Small intestine (tissue), 7 donors: ENCODE measurements at regions not wholly inside any gene's neighbourhood (a gene's known extent, or its start where the extent isn't known, plus 50 kb on each side); places are given as distances from the start of the nearest gene placed in this dataset.

Experiments used
- DNase-seq, 2 donors: peaks; one replicate each; pipeline versions ENCODE4 v3.0.0 to v3.0.0-alpha.2; 2013
- FAIRE-seq: peaks from 2 replicates; lab custom pipeline; 2012; peaks lifted over from hg19 to GRCh38; lab: Jason Lieb, UNC
- H3K27ac ChIP-seq, 3 donors: one replicate each; pipeline ENCODE4 v1.5.1; 2013; ENCODE audit warnings: low read length in 2 of 3, mild to moderate bottlenecking in 2 of 3, control low read depth in 1 of 3, inconsistent platforms in 1 of 3, low read depth in 1 of 3, moderate library complexity in 1 of 3
- H3K27me3 ChIP-seq, 3 donors: one replicate each; pipeline ENCODE4 v1.6.1; 2013; ENCODE audit warnings: low read length in 3 of 3, inconsistent platforms in 1 of 3; ENCODE audit not compliant: control insufficient read depth in 3 of 3, insufficient read depth in 3 of 3
- H3K36me3 ChIP-seq, 3 donors: one replicate each; pipeline ENCODE4 v1.6.1; 2013; ENCODE audit warnings: low read length in 3 of 3, inconsistent platforms in 1 of 3, low read depth in 1 of 3, mild to moderate bottlenecking in 1 of 3, moderate library complexity in 1 of 3; ENCODE audit not compliant: control insufficient read depth in 3 of 3, insufficient read depth in 2 of 3
- H3K4me1 ChIP-seq, 3 donors: one replicate each; pipeline ENCODE4 v1.6.1; 2013; ENCODE audit warnings: low read length in 2 of 3, inconsistent platforms in 1 of 3, low read depth in 1 of 3, mild to moderate bottlenecking in 1 of 3, moderate library complexity in 1 of 3; ENCODE audit not compliant: control insufficient read depth in 3 of 3, insufficient read depth in 2 of 3
- H3K4me3 ChIP-seq, 3 donors: one replicate each; pipeline ENCODE4 v1.5.1; 2013; ENCODE audit warnings: low read length in 3 of 3, control low read depth in 1 of 3, inconsistent platforms in 1 of 3, low read depth in 1 of 3, mild to moderate bottlenecking in 1 of 3, moderate library complexity in 1 of 3
- H3K9me3 ChIP-seq, 2 donors: one replicate each; pipeline ENCODE4 v1.6.1; 2013; ENCODE audit warnings: low read depth in 1 of 2, low read length in 1 of 2; ENCODE audit not compliant: control insufficient read depth in 2 of 2, insufficient read depth in 1 of 2
- WGBS, 3 donors: extraction: QIAGEN DNeasy Blood & Tissue Kit; methylation state at CpG; one replicate each; pipeline ENCODE4 v1.1.7; 2013; 5-methylcytosine and 5-hydroxymethylcytosine counted together
- donor health status: healthy with polysubstance abuse.
- donor health status: control.
- donor health status: control.
- donor health status: Bipolar disorder and iron deficiency.
- donor health status: healthy.

GRCh38 chr9:109601181-109601580 is 103.1 kb upstream of the PTPN3 start:
- Histone ChIP-seq H3K9me3 (no peaks in the 10 kb centered on the region), H3K4me1 (no peaks in the 10 kb centered on the region), H3K36me3 (no peaks in the 10 kb centered on the region), H3K4me3 (no peak overlapping the region), H3K27me3 (peaks cover 0 to 3% (median 0%) of the 10 kb centered on the region in 3 donors), H3K27ac (no peak overlapping the region)
- DNase-seq = no peak
- WGBS, 3 donors = 78 to 91% (median 84%) methylated on average over 1 of the region's 1 CpG
- no peak for FAIRE-seq

GRCh38 chr9:109602987-109603386 is 104.9 kb upstream of the PTPN3 start:
- no peak overlapping the region for H3K4me3 ChIP-seq
- H3K4me1 ChIP-seq = no peaks in the 10 kb centered on the region
- H3K27ac ChIP-seq = no peak overlapping the region
- FAIRE-seq (no peak), DNase-seq (no peak)
- no peaks in the 10 kb centered on the region for H3K36me3 ChIP-seq
- H3K27me3 ChIP-seq = peaks cover 0 to 3% (median 0%) of the 10 kb centered on the region in 3 donors
- 71 to 77% (median 72%) methylated on average over 4 of the region's 4 CpGs for WGBS, 3 donors
- H3K9me3 ChIP-seq = no peaks in the 10 kb centered on the region

- Histone ChIP-seq H3K4me3 (no peak overlapping the region), H3K27ac (no peak overlapping the region), H3K27me3 (peaks cover 0 to 3% (median 0%) of the 10 kb centered on the region in 3 donors), H3K4me1 (no peaks in the 10 kb centered on the region), H3K36me3 (no peaks in the 10 kb centered on the region), H3K9me3 (no peaks in the 10 kb centered on the region)
- FAIRE-seq (no peak), DNase-seq (no peak)
- whole genome bisulfite sequencing, 3 donors = 71 to 76% (median 74%) methylated on average over 6 of the region's 6 CpGs
Measured at GRCh38 chr9:109604131-109604530, 106.0 kb upstream of the PTPN3 start.

- no peak overlapping the region for H3K27ac ChIP-seq
- H3K9me3 ChIP-seq = no peaks in the 10 kb centered on the region
- H3K4me3 ChIP-seq = no peak overlapping the region
- FAIRE-seq (no peak), DNase-seq (no peak)
- no peaks in the 10 kb centered on the region for H3K4me1 ChIP-seq
- no peaks in the 10 kb centered on the region for H3K36me3 ChIP-seq
- 86 to 93% (median 87%) methylated on average over 1 of the region's 1 CpG for WGBS, 3 donors
- peaks cover 0 to 3% (median 0%) of the 10 kb centered on the region in 3 donors for H3K27me3 ChIP-seq
Measured at GRCh38 chr9:109604781-109605180, 106.7 kb upstream of the PTPN3 start.

GRCh38 chr9:109609060-109609459 is 111.0 kb upstream of the PTPN3 start:
- H3K4me3 ChIP-seq = no peak overlapping the region
- peaks cover 0 to under 1% (median 0%) of the 10 kb centered on the region in 3 donors for H3K27me3 ChIP-seq
- DNase-seq (no peak), FAIRE-seq (no peak)
- H3K9me3 ChIP-seq = no peaks in the 10 kb centered on the region
- WGBS, 3 donors = 82 to 94% (median 87%) methylated on average over 1 of the region's 1 CpG
- H3K27ac ChIP-seq = no peak overlapping the region
- H3K36me3 ChIP-seq = no peaks in the 10 kb centered on the region
- H3K4me1 ChIP-seq = no peaks in the 10 kb centered on the region

GRCh38 chr9:109616571-109617120 is 118.5 kb upstream of the PTPN3 start:
- FAIRE-seq = no peak
- whole genome bisulfite sequencing, 3 donors = 86 to 93% (median 86%) methylated on average over 1 of the region's 1 CpG
- Histone ChIP-seq H3K36me3 (no peaks in the 10 kb centered on the region), H3K27me3 (peaks cover 0 to 2% (median 0%) of the 10 kb centered on the region in 3 donors), H3K4me3 (no peak overlapping the region), H3K4me1 (no peaks in the 10 kb centered on the region), H3K27ac (no peak overlapping the region), H3K9me3 (peaks cover 0 to 6% of the 10 kb centered on the region in 2 donors)
- DNase-seq = no peak

- Histone ChIP-seq H3K4me3 (no peak overlapping the region), H3K4me1 (no peaks in the 10 kb centered on the region), H3K36me3 (no peaks in the 10 kb centered on the region), H3K27me3 (peaks cover 0 to 2% (median 0%) of the 10 kb centered on the region in 3 donors), H3K9me3 (peaks cover 0 to 7% of the 10 kb centered on the region in 2 donors), H3K27ac (no peak overlapping the region)
- 48 to 73% (median 56%) methylated on average over 3 of the region's 3 CpGs for WGBS, 3 donors
- DNase-seq (no peak), FAIRE-seq (no peak)
Measured at GRCh38 chr9:109619310-109619709, 121.2 kb upstream of the PTPN3 start.

GRCh38 chr9:109624143-109624542 is 126.0 kb upstream of the PTPN3 start:
- no peak for FAIRE-seq
- 65 to 82% (median 66%) methylated on average over 3 of the region's 3 CpGs for WGBS, 3 donors
- Histone ChIP-seq H3K27me3 (peaks cover 0 to 3% (median 2%) of the 10 kb centered on the region in 3 donors), H3K4me3 (no peak overlapping the region), H3K4me1 (no peaks in the 10 kb centered on the region), H3K9me3 (peaks cover 0 to 5% of the 10 kb centered on the region in 2 donors), H3K36me3 (no peaks in the 10 kb centered on the region), H3K27ac (no peak overlapping the region)
- DNase-seq = no peak

- no peak overlapping the region for H3K27ac ChIP-seq
- H3K4me3 ChIP-seq = no peak overlapping the region
- 48 to 78% (median 77%) methylated on average over 1 of the region's 1 CpG for WGBS, 3 donors
- H3K36me3 ChIP-seq = no peaks in the 10 kb centered on the region
- H3K9me3 ChIP-seq = peaks cover 0 to 5% of the 10 kb centered on the region in 2 donors
- no peak for DNase-seq
- no peaks in the 10 kb centered on the region for H3K4me1 ChIP-seq
- no peak for FAIRE-seq
- peaks cover 0 to 6% (median 4%) of the 10 kb centered on the region in 3 donors for H3K27me3 ChIP-seq
Measured at GRCh38 chr9:109624896-109625295, 126.8 kb upstream of the PTPN3 start.
